ENCODE measurements at regions not wholly inside any gene's neighbourhood (a gene's known extent, or its start where the extent isn't known, plus 50 kb on each side); places are given as distances from the start of the nearest gene placed in this dataset.

GRCh38 chr1:57784356-57784755 lies 360.5 kb upstream of the DAB1 start:
- DNase-seq = no peak

DNA sequence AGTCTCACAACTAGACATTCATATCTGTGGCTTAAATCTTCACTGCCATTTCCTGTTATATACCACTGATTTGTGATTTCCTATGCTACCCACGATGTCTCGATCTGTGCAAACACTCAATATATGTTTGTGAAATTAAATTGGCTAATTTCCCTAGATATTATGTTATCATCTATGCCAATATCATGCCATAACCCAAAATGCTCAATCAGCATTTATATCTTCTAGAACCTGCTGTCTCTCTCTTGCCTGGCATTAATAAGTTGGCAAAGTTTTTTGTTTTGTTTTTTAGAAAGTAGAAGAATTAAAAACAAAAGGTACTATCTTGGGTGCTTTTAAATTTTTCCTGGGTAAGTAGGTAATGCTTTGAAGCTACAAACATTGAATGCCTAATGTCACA lies 358.5 kb upstream of the DAB1 start:
- DNase-seq = no peak

DNA sequence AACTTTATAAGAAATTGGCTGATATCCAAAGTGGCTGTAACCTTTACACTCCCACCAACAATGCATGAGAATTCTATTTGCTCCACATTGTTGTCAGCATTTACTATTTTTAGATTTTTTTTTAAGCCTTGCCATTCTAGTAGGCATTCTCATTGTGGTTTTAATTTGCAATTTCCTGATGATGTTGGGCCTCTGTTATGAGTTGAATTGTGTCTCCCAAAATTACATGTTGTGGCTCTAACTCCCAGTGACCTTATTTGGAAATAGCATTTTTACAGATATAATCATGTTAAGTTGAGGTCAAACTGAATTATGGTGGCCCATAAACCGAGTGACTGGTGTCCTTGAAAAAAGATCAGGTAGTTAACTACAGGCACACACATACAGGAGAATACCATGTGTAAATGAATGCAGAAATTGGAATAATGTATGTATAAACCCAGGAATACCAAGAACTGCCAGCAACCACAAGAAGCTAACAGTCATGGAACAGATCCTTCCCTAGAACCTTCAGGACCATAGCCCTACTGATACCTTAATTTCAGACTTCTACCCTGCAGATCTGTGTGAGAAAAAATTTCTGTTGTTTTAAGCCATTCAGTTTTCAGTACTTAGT lies 348.8 kb upstream of the DAB1 start:
- DNase-seq = no peak

DNA sequence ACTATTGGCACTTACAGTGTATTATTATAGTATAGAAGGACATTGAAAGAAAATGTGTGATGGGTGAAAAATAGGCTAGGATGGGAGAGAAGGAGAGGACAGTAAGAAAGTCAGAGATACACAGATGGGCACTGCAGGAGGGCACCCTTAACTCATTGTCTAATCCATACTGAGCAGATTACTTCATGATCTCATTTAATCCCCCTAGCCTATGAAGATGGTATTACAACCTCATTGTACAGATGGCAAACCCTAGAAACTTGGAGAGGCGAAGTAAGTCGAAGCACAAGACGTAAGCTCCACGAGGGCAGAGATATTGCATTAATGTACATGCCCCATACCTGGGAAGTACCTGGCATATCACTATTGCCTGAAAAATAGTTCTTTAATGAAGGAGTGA lies 346.9 kb upstream of the DAB1 start:
- no peak for DNase-seq

DNA sequence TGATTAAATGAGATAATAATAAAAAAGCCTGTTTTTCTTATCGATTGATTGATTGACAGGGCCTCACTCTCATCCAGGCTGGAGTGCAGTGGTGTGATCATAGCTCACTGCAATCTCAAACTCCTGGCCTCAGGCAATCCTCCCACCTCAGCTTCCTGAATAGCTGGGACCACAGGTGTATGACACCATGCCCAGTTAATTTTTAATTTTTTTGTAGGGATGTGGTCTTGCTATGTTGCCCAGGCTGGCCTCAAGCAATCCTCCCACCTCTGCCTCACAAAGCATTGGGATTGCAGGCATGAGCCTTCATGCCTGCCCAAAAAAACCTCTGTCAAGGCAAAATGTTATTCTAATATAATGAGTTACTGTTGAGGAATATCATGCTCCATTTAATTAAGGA lies 346.4 kb upstream of the DAB1 start:
- no peak for DNase-seq

DNA sequence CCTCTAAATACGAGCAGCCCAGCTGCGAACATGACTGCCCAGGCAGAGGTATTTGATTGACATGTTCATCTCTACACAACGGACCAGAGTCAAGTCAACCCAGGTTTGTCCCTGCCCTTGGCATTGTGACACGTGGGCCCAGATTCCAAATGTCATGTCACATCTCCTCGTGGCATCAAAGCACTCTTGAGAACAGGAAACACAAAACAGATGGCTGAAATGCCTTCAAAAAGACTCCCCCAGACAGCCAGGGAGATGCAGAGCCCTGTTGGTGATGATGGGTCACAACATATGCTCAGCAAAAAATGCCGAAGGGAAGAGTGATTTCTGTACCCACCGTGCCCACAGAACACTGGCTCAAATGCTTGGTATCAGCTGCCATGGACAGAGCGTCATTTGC lies 337.8 kb upstream of the DAB1 start:
- DNase-seq = no peak

- no peak for DNase-seq
Measured at GRCh38 chr1:57752843-57753242, 329.0 kb upstream of the DAB1 start.

DNA sequence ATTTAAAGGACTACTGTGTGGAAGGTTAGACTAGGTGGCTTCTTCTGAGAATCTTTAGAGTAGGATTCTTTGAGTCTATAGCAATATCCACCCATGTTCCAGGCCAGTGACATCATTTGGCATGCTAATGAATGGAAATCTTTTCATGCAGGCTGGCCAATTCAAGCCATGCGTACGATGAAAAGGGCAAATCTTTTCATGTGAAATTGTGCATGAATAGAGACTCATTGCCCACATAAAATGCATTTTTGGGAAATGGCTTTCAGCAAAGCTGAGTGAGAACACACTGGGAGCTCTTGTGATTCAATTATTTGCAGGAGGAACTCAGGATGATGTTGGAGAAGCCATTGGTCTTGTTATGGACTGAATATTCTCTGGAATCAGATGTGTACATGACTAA lies 324.9 kb upstream of the DAB1 start:
- DNase-seq = no peak

- no peak for DNase-seq
Measured at GRCh38 chr1:57747818-57748217, 324.0 kb upstream of the DAB1 start.

- no peak for DNase-seq
Measured at GRCh38 chr1:57741521-57741920, 317.7 kb upstream of the DAB1 start.

GRCh38 chr1:57736940-57737339 lies 313.1 kb upstream of the DAB1 start:
- DNase-seq = no peak

GRCh38 chr1:57729181-57729580 lies 305.3 kb upstream of the DAB1 start:
- DNase-seq = no peak

GRCh38 chr1:57727121-57727520 lies 303.3 kb upstream of the DAB1 start:
- DNase-seq = no peak

DNA sequence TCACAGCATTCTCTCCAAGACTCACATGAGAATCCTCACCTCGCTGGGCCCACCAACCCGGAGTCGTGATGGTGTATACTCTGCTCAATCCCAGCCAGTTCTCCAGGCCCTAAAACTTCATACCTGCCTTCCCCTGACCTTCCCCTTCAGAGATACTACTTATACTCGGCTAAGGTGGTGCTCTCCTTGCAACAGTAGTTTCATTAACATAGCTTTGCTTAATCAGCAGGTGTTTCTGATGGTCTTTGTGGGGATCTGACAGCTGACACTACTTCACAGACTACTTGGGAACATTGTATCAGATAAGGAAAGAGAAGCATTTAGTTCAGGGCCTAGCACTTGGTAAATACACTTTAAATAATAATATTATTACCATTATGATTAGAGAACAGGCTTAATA lies 301.5 kb upstream of the DAB1 start:
- no peak for DNase-seq

GRCh38 chr1:57724535-57724934 lies 300.7 kb upstream of the DAB1 start:
- DNase-seq = no peak

- DNase-seq = no peak
Measured at GRCh38 chr1:57722285-57722978, 298.6 kb upstream of the DAB1 start.

DNA sequence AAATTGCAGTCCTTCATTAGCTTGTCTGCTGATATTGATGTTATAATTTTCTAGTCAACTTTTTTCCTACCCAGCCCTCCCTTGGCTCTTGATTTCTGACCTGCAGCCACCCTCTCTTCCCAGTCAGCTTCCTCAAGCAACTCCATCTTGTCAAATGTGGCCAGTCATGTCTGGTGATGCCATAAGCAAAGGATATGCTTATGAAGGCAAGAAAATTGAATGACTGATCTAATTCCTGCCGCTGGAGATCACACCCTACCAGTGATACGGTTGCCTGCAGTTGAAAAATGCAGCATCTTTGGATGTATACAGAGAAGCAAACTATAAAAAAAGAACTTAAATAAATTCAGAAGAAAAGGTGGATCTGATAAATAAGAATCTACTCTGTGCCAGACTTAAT lies 297.1 kb upstream of the DAB1 start:
- DNase-seq = no peak

DNA sequence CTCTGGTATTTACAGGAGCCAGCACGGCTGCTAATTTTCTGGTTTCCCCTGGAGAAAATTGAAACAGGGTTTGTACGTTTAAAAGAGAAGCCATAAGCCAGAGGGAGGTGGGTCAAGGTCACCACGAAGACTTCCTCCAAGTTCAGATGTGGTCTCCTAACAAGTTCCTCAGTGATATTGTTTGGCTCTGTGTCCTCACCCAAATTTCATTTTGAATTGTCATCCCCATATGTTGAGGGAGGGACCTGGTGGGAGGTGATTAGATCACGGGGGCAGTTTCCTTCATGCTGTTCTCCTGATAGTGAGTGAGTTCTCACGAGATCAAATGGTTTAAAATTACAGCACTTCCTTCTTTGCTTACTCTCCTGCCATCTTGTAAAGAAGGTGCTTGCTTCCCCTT lies 295.4 kb upstream of the DAB1 start:
- DNase-seq = no peak

DNA sequence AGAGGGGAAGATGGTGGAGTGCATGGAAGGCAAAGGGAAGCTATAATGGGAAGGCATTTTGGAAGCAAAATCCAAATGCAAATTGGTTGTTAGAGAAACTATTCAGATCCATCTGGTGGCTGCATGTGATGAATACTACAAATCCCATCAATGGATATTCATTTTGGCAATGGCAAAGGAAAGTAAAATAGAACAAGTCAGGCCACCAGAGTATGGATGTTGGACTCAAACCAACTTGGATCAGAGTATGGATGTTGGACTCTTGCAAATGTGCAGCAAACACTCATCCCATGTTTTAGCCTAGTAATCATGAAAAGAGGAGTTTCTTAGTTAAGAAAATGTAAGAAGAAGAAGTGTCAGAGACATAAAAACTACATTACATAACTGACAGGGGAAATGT lies 289.6 kb upstream of the DAB1 start:
- DNase-seq = no peak

DNA sequence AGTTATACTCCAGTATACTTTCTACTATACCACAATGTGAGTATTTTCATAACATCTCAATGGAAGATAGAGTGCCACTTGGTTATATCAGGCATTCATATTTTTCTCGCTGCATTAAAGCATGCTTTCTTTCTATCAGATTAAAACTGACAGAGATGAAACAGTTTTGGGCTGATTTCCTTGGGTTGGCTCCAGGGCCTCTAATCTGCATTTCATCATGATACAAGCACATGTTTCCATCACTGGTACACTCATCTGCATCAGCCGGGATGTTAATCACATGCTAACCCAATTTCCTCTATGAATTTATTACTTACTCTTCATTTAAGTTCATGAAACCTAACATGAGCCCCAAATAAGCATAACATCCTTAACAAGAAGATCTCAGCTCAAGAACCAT lies 289.0 kb upstream of the DAB1 start:
- DNase-seq = no peak

- no peak for DNase-seq
Measured at GRCh38 chr1:57711326-57711725, 287.5 kb upstream of the DAB1 start.

DNA sequence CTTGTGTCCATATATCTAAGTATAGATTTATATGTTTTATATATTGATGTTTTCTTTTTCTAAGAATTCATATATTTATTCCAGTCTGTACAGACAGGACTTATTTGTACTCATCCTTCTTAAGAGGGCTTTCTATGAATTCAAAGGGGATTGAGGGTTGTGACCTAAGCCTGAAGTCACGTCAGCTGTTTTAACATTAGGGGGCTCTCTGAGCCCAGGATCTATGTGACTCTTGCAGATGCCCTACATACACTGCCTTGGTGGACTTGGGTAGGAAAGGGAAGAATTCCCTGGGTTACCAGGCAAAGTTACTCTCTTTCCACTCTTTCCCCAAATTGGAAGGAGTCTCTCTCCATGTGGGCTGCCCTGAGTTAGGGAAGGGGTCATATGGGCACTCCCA lies 283.8 kb upstream of the DAB1 start:
- DNase-seq = no peak

- DNase-seq = no peak
Measured at GRCh38 chr1:57704811-57705210, 281.0 kb upstream of the DAB1 start.

GRCh38 chr1:57704231-57704630 lies 280.4 kb upstream of the DAB1 start:
- no peak for DNase-seq

GRCh38 chr1:57696904-57697303 lies 273.0 kb upstream of the DAB1 start:
- DNase-seq = no peak

Data from DMS79 treated with DMSO at 0.1 percent for 48 hours (cell line).